Gastroesophageal sphincter (tissue), 4 donors: ENCODE measurements at regions not wholly inside any gene's neighbourhood (a gene's known extent, or its start where the extent isn't known, plus 50 kb on each side); places are given as distances from the start of the nearest gene placed in this dataset.

ENCODE experiments used
- ATAC-seq: fragments of 150-250 bp; one replicate; pipeline ENCODE4 v1.9.1; 2016; ENCODE audit warnings: mild to moderate bottlenecking, moderate library complexity
- H3K27ac ChIP-seq, 4 donors: fragments of 200-600 bp; sonication (generic) in 3 of 4; 1 replicate in 3 of 4; 2 replicates in 1 of 4; pipeline ENCODE4 v1.5.1; 2016 to 2019
- H3K27me3 ChIP-seq: fragments of 200-600 bp; sonication (generic); one replicate; pipeline ENCODE4 v1.5.1; 2019
- H3K36me3 ChIP-seq, 2 donors: fragments of 200-600 bp; sonication (generic); one replicate each; pipeline ENCODE4 v1.5.1; 2019; ENCODE audit warnings: control low read depth in 1 of 2
- H3K4me1 ChIP-seq, 3 donors: fragments of 200-600 bp; sonication (generic); 1 replicate in 2 of 3; 2 replicates in 1 of 3; pipeline ENCODE4 v1.5.1; 2016 to 2019; ENCODE audit warnings: control low read depth in 2 of 3
- H3K4me3 ChIP-seq, 2 donors: fragments of 200-600 bp; sonication (generic); one replicate each; pipeline ENCODE4 v1.5.1; 2019; ENCODE audit warnings: mild to moderate bottlenecking in 1 of 2, moderate library complexity in 1 of 2
- H3K9me3 ChIP-seq, 3 donors: fragments of 200-600 bp; sonication (generic); one replicate each; pipeline ENCODE4 v1.5.1; 2017 to 2019; ENCODE audit warnings: control low read depth in 2 of 3
- EP300 ChIP-seq: sonication (generic); formaldehyde crosslinking; IDR thresholded peaks from one replicate; pipeline ENCODE4 v1.6.1; 2017; ENCODE audit warnings: antibody characterized with exemption, mild to moderate bottlenecking
- POLR2A ChIP-seq, 2 donors: fragments of 450-650 bp; IDR thresholded peaks; one replicate each; pipeline ENCODE4 v1.6.1; 2017; ENCODE audit warnings: antibody characterized with exemption in 2 of 2, mild to moderate bottlenecking in 2 of 2, moderate library complexity in 1 of 2
- POLR2AphosphoS5 ChIP-seq: sonication (generic); formaldehyde crosslinking; IDR thresholded peaks from one replicate; pipeline ENCODE4 v1.6.1; 2017; ENCODE audit warnings: antibody characterized with exemption
- WGBS, 2 donors: methylation state at CpG; one replicate each; pipeline ENCODE4 v1.1.5; 2018; ENCODE audit warnings: low coverage in 1 of 2; 5-methylcytosine and 5-hydroxymethylcytosine counted together
- TF ChIP-seq, protein P1 (sequence below), 4 experiments: fragments of 200-600 bp in 2 of 4; fragments of 450-650 bp in 2 of 4; sonication (generic) in 1 of 4; IDR thresholded peaks; one replicate each; pipeline ENCODE4 v1.5.1; 2017 to 2019; ENCODE audit warnings: antibody characterized with exemption in 4 of 4, mild to moderate bottlenecking in 2 of 4, moderate library complexity in 2 of 4

- Histone ChIP-seq H3K4me3 (no peak overlapping the region), H3K27me3 (no peaks in the 10 kb centered on the region), H3K36me3 (no peaks in the 10 kb centered on the region), H3K9me3 (no peaks in the 10 kb centered on the region), H3K4me1 (peaks cover 0 to 10% (median 0%) of the 10 kb centered on the region in 3 donors), H3K27ac (no peak overlapping the region)
- ATAC-seq: no peak
- no peak for TF ChIP-seq POLR2A (IDR thresholded peaks at IDR 0.05)
- TF ChIP-seq, protein P1, sequence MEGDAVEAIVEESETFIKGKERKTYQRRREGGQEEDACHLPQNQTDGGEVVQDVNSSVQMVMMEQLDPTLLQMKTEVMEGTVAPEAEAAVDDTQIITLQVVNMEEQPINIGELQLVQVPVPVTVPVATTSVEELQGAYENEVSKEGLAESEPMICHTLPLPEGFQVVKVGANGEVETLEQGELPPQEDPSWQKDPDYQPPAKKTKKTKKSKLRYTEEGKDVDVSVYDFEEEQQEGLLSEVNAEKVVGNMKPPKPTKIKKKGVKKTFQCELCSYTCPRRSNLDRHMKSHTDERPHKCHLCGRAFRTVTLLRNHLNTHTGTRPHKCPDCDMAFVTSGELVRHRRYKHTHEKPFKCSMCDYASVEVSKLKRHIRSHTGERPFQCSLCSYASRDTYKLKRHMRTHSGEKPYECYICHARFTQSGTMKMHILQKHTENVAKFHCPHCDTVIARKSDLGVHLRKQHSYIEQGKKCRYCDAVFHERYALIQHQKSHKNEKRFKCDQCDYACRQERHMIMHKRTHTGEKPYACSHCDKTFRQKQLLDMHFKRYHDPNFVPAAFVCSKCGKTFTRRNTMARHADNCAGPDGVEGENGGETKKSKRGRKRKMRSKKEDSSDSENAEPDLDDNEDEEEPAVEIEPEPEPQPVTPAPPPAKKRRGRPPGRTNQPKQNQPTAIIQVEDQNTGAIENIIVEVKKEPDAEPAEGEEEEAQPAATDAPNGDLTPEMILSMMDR (IDR thresholded peaks at IDR 0.05): no peak
- no peak for TF ChIP-seq EP300
- TF ChIP-seq POLR2AphosphoS5: no peak
- WGBS, 2 donors: 100% methylated on average over 1 of the region's 1 CpG
Observed at GRCh38 chr4:79074040-79074439, 134.8 kb upstream of the PAQR3 start.

DNA sequence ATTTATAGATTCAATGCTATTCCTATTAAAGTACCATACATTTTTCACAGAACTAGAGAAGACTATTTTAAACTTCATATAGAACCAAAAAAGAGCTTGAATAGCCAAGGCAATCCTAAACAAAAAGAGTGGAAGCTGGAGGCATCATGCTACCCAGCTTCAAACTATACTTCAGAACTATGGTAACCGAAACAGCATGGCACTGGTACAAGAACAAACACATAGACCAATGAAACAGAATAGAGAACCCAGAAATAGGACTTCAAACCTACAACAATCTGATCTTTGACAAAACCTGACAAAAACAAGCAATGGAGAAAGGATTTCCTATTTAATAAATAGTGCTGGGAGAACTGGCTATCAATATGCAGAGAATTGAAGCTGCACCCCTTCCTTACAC, 134.2 kb upstream of the PAQR3 start:
- H3K4me1 ChIP-seq: peaks cover 0 to 6% (median 0%) of the 10 kb centered on the region in 3 donors
- H3K4me3 ChIP-seq: no peak overlapping the region
- H3K27me3 ChIP-seq: no peaks in the 10 kb centered on the region
- no peaks in the 10 kb centered on the region for H3K36me3 ChIP-seq
- 0 to 100% methylated on average over 1 of the region's 1 CpG for WGBS, 2 donors
- H3K27ac ChIP-seq: no peak overlapping the region
- H3K9me3 ChIP-seq: no peaks in the 10 kb centered on the region
- TF ChIP-seq EP300: no peak
- TF ChIP-seq POLR2AphosphoS5: no peak
- TF ChIP-seq, protein P1 (IDR thresholded peaks at IDR 0.05): no peak
- no peak for TF ChIP-seq POLR2A (IDR thresholded peaks at IDR 0.05)
- no peak for ATAC-seq

- Histone ChIP-seq H3K27me3 (no peaks in the 10 kb centered on the region), H3K9me3 (no peaks in the 10 kb centered on the region), H3K36me3 (no peaks in the 10 kb centered on the region), H3K27ac (no peak overlapping the region), H3K4me1 (peaks cover 0 to 28% (median 7%) of the 10 kb centered on the region in 3 donors), H3K4me3 (no peak overlapping the region)
- no peak for ATAC-seq
- no peak for TF ChIP-seq POLR2AphosphoS5
- no peak for TF ChIP-seq POLR2A (IDR thresholded peaks at IDR 0.05)
- TF ChIP-seq, protein P1 (IDR thresholded peaks at IDR 0.05): no peak
- no peak for TF ChIP-seq EP300
- WGBS, 2 donors: 25 to 30% methylated on average over 1 of the region's 1 CpG
Observed at GRCh38 chr4:79065262-79065661, 126.0 kb upstream of the PAQR3 start.

GRCh38 chr4:79064806-79065205, 125.6 kb upstream of the PAQR3 start:
- no peak for ATAC-seq
- 40 to 44% methylated on average over 3 of the region's 3 CpGs for WGBS, 2 donors

More at GRCh38 chr4:79064806-79065205, 125.6 kb upstream of the PAQR3 start:
- Histone ChIP-seq H3K27me3 (no peaks in the 10 kb centered on the region), H3K9me3 (no peaks in the 10 kb centered on the region), H3K36me3 (no peaks in the 10 kb centered on the region), H3K4me1 (peaks cover 0 to 28% (median 7%) of the 10 kb centered on the region in 3 donors), H3K27ac (no peak overlapping the region), H3K4me3 (no peak overlapping the region)
- TF ChIP-seq, protein P1 (IDR thresholded peaks at IDR 0.05): no peak
- TF ChIP-seq POLR2A (IDR thresholded peaks at IDR 0.05) (no peak), EP300 (no peak), POLR2AphosphoS5 (no peak)
